Thyroid gland (tissue), 4 donors: ENCODE measurements at regions not wholly inside any gene's neighbourhood (a gene's known extent, or its start where the extent isn't known, plus 50 kb on each side); places are given as distances from the start of the nearest gene placed in this dataset.

Experiments used
- DNase-seq, 2 donors: peaks; one replicate each; pipeline ENCODE4 v3.0.0-alpha.2; 2019
- H3K27ac ChIP-seq, 3 donors: fragments of 200-600 bp; sonication (generic); 1 replicate in 2 of 3; 2 replicates in 1 of 3; pipeline ENCODE4 v1.5.1; 2016 to 2019; ENCODE audit warnings: mild to moderate bottlenecking in 1 of 3, moderate library complexity in 1 of 3
- H3K27me3 ChIP-seq: fragments of 200-600 bp; sonication (generic); one replicate; pipeline ENCODE4 v1.5.1; 2019
- H3K36me3 ChIP-seq, 2 donors: fragments of 200-600 bp; sonication (generic); one replicate each; pipeline ENCODE4 v1.5.1; 2016 to 2019
- H3K4me1 ChIP-seq, 2 donors: fragments of 200-600 bp; sonication (generic); one replicate each; pipeline ENCODE4 v1.5.1; 2017 to 2019
- H3K4me3 ChIP-seq, 3 donors: fragments of 200-600 bp; sonication (generic); replicated peaks in 1 of 3; 1 replicate in 2 of 3; 2 replicates in 1 of 3; pipeline ENCODE4 v1.5.1; 2016; ENCODE audit warnings: mild to moderate bottlenecking in 1 of 3
- H3K9me3 ChIP-seq: fragments of 200-600 bp; sonication (generic); one replicate; pipeline ENCODE4 v1.5.1; 2017
- POLR2A ChIP-seq, 2 donors: fragments of 450-650 bp; IDR thresholded peaks; one replicate each; pipeline ENCODE4 v1.6.1; 2017; ENCODE audit warnings: antibody characterized with exemption in 2 of 2, mild to moderate bottlenecking in 2 of 2, moderate library complexity in 1 of 2
- WGBS, 2 donors: methylation state at CpG; one replicate each; pipeline ENCODE4 v1.1.5; 2017; 5-methylcytosine and 5-hydroxymethylcytosine counted together
- intact Hi-C: fragments of 100-400 bp; cut with DNase I; formaldehyde crosslinking; loops from one replicate; pipeline ENCODE4 v1.15.1; 2023
- TF ChIP-seq, protein P1 (sequence below), 6 experiments: fragments of 200-600 bp in 3 of 6; fragments of 450-650 bp in 3 of 6; sonication (generic) in 3 of 6; IDR thresholded peaks; one replicate each; pipeline ENCODE4 v1.5.1; 2016 to 2019; ENCODE audit warnings: antibody characterized with exemption in 6 of 6, mild to moderate bottlenecking in 2 of 6, inconsistent platforms in 1 of 6, moderate library complexity in 1 of 6

DNA sequence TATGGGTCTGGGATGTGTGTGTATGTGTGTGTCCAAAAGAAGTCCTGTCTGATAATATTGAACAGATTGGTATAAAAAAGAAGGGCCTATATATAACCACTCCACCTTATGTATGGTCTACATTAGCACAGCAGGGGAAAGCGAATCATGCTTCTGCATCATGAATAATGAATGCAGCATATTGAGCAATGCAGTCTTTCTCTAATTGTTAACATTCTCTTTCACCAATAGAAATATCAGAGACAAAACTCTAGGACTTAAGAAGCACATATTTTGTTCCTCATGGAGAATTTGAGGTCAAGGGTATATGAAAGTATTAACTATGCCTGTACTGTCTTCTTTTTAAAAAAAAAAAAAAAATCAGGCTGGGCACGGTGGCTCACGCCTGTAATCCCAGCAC, 264.3 kb upstream of the NOCT start:
- no peak overlapping the region for H3K27ac ChIP-seq
- intact Hi-C loops, result no loop called here
- no peak for DNase-seq
- no peaks in the 10 kb centered on the region for H3K9me3 ChIP-seq
- 94 to 95% methylated on average over 3 of the region's 3 CpGs for WGBS, 2 donors
- TF ChIP-seq, protein P1, sequence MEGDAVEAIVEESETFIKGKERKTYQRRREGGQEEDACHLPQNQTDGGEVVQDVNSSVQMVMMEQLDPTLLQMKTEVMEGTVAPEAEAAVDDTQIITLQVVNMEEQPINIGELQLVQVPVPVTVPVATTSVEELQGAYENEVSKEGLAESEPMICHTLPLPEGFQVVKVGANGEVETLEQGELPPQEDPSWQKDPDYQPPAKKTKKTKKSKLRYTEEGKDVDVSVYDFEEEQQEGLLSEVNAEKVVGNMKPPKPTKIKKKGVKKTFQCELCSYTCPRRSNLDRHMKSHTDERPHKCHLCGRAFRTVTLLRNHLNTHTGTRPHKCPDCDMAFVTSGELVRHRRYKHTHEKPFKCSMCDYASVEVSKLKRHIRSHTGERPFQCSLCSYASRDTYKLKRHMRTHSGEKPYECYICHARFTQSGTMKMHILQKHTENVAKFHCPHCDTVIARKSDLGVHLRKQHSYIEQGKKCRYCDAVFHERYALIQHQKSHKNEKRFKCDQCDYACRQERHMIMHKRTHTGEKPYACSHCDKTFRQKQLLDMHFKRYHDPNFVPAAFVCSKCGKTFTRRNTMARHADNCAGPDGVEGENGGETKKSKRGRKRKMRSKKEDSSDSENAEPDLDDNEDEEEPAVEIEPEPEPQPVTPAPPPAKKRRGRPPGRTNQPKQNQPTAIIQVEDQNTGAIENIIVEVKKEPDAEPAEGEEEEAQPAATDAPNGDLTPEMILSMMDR (IDR thresholded peaks at IDR 0.05), result no peak
- no peak for TF ChIP-seq POLR2A (IDR thresholded peaks at IDR 0.05)
- no peaks in the 10 kb centered on the region for H3K4me1 ChIP-seq
- no peaks in the 10 kb centered on the region for H3K36me3 ChIP-seq
- no peaks in the 10 kb centered on the region for H3K27me3 ChIP-seq
- no peak overlapping the region for H3K4me3 ChIP-seq

DNA sequence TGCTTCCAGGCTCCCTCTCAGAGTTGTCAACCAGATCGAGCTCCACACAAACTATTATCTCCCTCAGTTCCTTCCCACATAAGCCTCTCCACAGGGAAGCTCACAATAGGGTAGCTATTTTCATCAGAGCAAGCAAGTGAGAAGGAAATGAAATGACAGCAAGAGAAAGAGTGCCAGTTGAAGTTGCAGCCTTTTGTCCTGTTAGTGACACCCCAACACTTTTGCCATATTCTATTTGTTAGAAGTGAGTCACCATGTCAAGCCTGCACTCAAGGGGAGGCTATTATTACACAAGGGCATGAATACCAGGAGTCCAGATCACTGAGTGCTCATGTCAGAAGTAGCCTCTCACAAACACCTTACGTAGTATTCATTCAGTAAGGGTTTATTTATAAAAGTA, 266.3 kb upstream of the NOCT start:
- Histone ChIP-seq H3K4me1 (no peaks in the 10 kb centered on the region), H3K27ac (no peak overlapping the region), H3K9me3 (no peaks in the 10 kb centered on the region), H3K36me3 (no peaks in the 10 kb centered on the region), H3K27me3 (no peaks in the 10 kb centered on the region), H3K4me3 (no peak overlapping the region)
- no peak for DNase-seq
- TF ChIP-seq, protein P1 (IDR thresholded peaks at IDR 0.05), result no peak
- no peak for TF ChIP-seq POLR2A (IDR thresholded peaks at IDR 0.05)
- 79 to 85% methylated on average over 2 of the region's 2 CpGs for WGBS, 2 donors
- intact Hi-C loops, result no loop called here

GRCh38 chr4:138741766-138742377, 273.7 kb upstream of the NOCT start:
- no peak for DNase-seq
- Histone ChIP-seq H3K9me3 (no peaks in the 10 kb centered on the region), H3K36me3 (no peaks in the 10 kb centered on the region), H3K27ac (no peak overlapping the region), H3K27me3 (no peaks in the 10 kb centered on the region), H3K4me1 (no peaks in the 10 kb centered on the region), H3K4me3 (no peak overlapping the region)
- intact Hi-C loops, result no loop called here
- 60 to 65% methylated on average over 5 of the region's 5 CpGs for WGBS, 2 donors
- no peak for TF ChIP-seq POLR2A (IDR thresholded peaks at IDR 0.05)
- TF ChIP-seq, protein P1 (IDR thresholded peaks at IDR 0.05), result no peak

DNA sequence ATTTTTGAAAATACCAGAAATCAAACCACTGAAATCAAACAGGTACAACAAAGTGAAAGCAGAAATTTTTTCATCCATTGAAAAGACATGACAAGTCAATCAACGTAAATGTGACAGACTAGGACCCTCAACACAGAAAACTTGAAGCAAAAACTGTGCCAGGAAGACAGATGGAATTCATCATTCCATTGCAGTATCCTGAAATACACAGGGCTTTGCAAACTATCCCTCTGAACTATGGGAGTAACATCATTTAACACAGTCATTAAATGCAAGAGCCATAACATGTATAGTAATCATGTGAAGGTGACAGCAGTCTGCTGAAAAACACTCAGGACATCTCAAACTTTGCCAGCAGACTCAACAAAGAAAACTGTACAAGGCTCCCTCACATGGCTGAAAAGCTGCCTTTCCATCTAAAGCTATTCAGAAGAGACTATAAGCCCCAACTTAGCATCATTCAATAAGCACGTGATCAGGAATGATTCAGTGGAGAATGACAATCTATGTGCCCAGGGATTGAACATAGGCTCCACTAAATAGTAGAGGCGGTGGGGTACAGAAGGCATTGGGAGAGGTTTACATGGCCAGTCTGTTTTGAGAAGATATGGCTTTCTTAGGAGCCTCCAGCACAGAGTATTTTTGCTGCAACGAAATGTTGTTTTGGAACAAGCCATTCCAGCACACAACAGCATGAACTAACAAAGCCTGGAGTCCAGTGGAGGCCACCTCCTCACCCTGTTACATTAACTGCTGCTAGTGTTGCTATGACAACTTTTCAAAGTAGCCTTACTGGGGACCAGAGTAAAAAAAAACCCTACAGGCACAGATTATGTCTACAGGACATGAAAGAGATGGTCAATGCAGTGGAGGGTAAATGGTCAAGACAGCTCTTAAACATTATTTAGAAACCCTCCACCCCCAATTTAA, 274.5 kb upstream of the NOCT start:
- intact Hi-C loops, result no loop called here
- WGBS, 2 donors, result 86 to 90% methylated on average over 4 of the region's 4 CpGs

More for the DNA sequence above, 274.5 kb upstream of the NOCT start:
- H3K27ac ChIP-seq, result no peak overlapping the region
- H3K4me1 ChIP-seq, result no peaks in the 10 kb centered on the region
- no peak for DNase-seq
- H3K9me3 ChIP-seq, result no peaks in the 10 kb centered on the region
- TF ChIP-seq, protein P1 (IDR thresholded peaks at IDR 0.05), result no peak
- no peak overlapping the region for H3K4me3 ChIP-seq
- no peaks in the 10 kb centered on the region for H3K36me3 ChIP-seq
- H3K27me3 ChIP-seq, result no peaks in the 10 kb centered on the region
